ENCODE measurements at regions not wholly inside any gene's neighbourhood (a gene's known extent, or its start where the extent isn't known, plus 50 kb on each side); places are given as distances from the start of the nearest gene placed in this dataset.
A peak's percentile ranks its signal among the peaks of the same experiment; 100 is the strongest.

DNA sequence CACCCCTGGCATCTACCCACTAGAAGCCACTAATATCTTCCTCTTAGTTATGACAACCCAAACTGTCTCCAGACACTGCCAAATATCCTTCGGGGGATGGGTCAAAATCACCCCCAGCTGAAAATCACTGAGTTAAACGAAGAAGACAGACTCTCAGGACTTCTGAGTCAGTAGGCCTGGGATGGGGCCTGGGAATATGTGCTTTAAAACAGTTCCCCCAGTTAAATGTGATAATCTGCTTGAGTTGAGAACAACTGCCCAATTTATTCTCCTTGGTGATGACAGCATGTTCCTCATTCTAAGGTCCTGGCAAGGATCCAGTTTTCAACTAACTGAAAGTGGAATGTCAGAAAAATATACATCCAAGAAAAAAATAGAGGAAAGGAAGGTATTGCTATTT, 52.4 kb downstream of the CBLL2 start:
- DNase-seq (ENCODE audit: low read depth) = no peak
- in situ Hi-C loops (cut with HindIII; ENCODE audit: low pct_unique_long_range_greater_than_20kb, low sequenced_read_pairs) = no loop called here

DNA sequence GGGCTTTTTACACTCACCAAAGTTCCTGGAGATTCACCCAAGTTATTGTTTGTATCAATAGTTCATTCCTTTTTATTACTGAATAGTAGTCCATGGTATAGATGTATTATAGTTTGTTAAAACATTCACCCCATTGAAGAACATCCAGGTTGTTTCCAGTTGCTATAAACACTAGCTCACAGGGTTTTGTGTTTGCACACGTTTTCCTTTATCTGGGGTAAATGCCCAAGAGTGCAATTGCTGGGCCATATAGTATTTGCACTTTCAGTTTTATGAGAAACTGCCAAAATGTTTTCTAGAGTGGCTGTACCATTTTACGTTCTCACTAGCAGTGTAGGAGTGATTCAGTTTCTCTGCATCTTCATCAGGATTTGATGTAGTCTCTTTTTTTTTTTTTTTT, 57.1 kb downstream of the CBLL2 start:
- DNase-seq (ENCODE audit: low read depth) = no peak
- in situ Hi-C loops (cut with HindIII; ENCODE audit: low pct_unique_long_range_greater_than_20kb, low sequenced_read_pairs) = no loop called here

DNA sequence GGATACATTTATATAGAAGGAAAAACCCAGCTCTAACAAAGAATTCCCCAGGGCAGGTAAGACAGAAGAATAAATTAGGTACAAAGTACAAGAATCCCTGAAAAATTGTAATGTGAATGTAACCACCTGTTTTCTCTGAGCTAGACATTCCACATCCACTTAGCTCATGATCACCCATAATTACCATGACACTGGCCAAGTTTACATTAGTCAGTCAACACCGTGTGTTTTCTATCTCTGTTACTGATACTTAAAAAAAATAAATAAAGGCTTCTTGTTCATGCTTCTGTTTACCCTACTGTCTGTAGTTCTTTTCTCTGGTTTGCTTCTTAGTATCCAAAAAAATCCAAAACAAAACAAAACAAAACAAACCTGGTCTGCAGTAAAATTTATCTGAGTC, 66.0 kb downstream of the CBLL2 start:
- in situ Hi-C loops (cut with HindIII; ENCODE audit: low pct_unique_long_range_greater_than_20kb, low sequenced_read_pairs) = no loop called here
- no peak for DNase-seq (ENCODE audit: low read depth)

DNA sequence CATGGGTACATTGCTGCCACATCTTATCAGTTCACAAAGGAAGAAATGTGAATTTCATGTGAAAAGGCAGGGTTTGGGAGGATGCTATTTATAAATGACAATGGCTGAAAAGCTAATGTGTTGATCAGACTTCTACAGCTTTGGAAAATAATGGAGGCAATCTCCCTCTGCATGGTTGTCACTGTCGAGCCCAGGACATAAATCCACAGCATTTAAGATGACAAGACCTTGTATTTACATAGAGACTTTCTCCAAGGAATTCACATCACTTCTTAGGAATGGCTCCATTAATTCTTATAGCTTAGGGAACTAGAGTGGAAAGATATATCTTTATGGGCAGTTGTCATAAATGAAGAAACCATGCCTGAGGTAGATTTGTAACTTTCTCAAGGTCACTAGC, 66.7 kb downstream of the CBLL2 start:
- in situ Hi-C loops (cut with HindIII; ENCODE audit: low pct_unique_long_range_greater_than_20kb, low sequenced_read_pairs) = no loop called here
- DNase-seq (ENCODE audit: low read depth) = no peak

DNA sequence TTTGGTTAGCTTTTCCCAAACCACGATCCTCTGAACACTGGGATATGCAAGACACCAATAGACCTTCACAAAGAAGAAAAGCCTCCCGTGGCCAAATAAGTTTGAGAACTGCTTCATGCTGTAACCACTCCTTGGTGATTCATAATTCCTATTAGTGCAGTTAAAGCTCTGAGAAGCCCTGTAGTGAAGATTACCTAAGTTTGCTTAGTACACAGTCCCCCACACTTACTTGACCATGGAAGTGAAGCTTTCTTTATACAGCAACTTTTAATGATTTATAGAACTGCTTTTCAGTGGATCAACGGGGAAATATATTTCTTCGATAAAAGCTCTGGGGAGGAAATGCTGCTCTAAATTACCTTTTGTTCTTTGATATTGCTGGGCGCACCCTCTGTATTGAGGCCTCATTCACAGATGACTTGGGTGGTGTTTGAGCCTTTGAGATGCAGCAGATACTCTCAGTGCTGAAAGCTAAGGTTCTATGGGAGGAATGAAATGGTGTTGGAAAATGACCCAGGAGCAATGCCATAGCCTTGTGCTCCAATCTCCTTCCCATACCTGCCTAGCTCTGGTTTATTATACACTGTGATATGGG, 67.4 kb downstream of the CBLL2 start:
- no peak for DNase-seq (ENCODE audit: low read depth)
- in situ Hi-C loops (cut with HindIII; ENCODE audit: low pct_unique_long_range_greater_than_20kb, low sequenced_read_pairs) = no loop called here

DNA sequence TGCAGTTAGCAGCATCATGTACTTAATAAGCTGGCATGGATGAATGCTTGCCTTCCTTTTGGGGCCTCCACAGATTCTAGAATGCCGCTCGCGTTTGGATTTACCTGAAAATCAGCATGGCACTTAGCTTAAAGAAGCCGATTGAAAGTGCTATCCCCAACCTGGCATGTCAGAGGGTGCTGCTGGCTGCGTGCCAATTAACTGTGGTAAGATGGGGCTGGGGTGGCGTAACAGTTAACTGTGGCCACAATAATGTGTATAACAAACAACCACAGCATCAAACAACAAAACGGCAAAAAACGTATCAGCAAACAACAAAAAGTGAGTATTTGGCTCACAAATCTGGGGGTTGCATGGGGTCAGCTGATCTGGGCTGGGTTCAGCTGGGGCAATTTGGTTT, 70.5 kb downstream of the CBLL2 start:
- in situ Hi-C loops (cut with HindIII; ENCODE audit: low pct_unique_long_range_greater_than_20kb, low sequenced_read_pairs) = no loop called here
- no peak for DNase-seq (ENCODE audit: low read depth)

DNA sequence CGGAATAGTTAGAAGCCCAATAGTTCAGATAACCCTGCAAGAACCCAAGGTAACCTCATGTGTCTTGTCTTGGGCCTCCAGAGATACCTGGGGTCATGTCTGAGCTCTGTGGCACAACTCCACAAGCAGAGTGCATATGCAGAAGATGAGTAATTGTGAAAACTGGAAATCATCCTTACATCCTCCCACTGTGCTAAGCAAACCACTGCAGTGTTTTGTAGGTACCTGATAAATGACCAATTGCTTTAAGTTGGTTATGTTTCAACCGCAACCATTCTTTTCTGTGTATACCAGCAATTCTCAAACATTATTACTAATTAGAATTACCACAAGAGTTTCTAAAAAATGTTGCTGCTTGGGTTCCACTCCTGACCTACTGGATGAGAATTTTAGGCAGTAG, 73.2 kb downstream of the CBLL2 start:
- no peak for DNase-seq (ENCODE audit: low read depth)
- in situ Hi-C loops (cut with HindIII; ENCODE audit: low pct_unique_long_range_greater_than_20kb, low sequenced_read_pairs) = no loop called here

DNA sequence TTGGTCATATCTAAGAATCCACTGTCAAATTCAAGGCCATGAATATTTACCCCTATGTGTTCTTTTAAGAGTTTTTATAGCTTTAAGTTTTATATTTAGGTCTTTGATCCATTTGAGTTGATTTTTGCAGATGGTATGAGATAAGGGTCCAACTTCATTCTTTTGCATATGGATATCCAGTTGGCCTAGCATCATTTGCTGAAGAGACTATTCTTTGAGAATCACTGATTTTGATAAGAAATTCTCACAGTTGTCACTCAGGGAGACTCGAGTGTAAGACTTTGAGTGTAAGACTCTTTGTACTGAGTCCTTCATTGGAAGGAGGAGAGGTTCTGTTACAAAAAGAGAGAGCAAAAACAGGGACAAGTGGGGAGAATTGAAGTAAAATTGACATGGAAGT, 74.8 kb downstream of the CBLL2 start:
- DNase-seq (ENCODE audit: low read depth) = no peak

DNA sequence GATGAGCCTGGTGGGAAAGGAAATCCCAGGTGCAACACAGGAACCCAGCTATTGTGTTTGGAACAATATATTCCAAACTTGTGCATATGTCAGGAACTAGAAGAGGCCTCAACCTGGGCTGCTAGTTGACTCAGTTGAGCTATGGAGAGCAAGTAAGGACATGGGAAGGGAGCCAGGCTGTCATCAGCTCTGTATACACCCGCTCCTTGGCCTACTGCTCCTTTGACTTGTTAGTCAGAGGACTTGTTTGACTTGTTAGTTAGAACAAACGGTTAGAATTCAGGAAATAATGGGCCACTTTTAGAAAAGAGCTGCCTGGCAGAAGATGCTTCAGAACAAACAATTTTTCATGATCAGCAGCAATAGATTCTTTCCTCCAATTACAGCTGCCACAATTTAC, 76.4 kb downstream of the CBLL2 start:
- no peak for DNase-seq (ENCODE audit: low read depth)
- in situ Hi-C loops (cut with HindIII; ENCODE audit: low pct_unique_long_range_greater_than_20kb, low sequenced_read_pairs) = no loop called here

More for the DNA sequence above, 74.8 kb downstream of the CBLL2 start:
- in situ Hi-C loops (cut with HindIII; ENCODE audit: low pct_unique_long_range_greater_than_20kb, low sequenced_read_pairs) = no loop called here

DNA sequence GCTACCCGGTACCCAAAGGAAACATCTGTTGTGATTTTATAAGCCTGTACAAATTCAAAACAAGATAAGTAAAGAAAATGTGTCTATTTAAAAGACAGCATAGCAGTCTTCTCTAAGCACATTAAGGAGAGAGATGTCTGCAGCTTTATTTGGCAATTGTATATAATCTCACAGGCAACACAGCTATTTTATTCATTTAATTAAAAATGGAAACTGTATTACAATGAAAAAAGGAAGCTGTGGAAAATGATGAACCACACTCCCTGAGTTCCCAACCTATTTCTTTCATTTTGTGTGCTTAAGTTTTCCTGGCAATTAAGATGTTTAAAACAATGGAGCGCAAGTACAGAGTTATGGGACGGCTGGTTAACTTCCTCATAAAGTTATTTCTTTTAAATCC, 78.4 kb downstream of the CBLL2 start:
- in situ Hi-C loops (cut with HindIII; ENCODE audit: low pct_unique_long_range_greater_than_20kb, low sequenced_read_pairs) = no loop called here
- no peak for DNase-seq (ENCODE audit: low read depth)

DNA sequence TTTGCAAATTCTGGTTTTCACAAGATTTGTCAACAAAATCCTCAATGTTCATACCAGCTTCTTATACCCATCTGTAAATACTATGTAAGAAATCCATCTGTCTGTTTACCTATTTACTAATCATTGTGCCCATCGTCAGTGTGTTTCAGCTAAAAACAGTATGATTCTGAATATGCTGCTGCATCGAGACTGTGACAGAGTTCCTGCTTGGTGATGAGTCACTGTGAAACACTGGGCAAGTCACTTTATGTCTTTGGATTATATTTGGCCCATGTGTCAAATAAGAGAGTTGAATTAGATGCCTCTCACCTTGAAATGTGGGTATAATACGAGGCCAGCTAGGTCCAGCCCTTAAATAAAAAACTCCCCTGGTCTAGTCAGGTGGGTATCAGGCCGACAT, 79.3 kb downstream of the CBLL2 start:
- no peak for DNase-seq (ENCODE audit: low read depth)

DNA sequence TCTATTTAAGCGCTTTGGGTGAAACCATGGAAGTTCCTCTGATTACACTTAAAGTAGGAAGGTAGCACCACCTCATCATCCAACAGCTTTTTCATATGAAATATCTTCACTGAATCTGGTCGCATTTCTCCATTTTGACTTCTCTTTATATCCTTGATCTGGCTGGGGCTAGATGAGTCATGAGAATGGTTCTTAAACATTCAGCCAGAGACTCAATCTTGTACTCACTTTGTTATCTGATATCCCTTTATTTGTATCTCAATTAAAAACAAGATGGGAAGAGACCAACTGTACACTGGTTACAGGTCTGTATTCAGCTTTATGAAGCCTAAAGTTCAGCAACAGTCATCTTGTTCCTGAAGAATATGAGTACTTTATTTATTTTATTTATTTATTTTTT, 84.9 kb downstream of the CBLL2 start:
- no peak for DNase-seq (ENCODE audit: low read depth)
- in situ Hi-C loops (cut with HindIII; ENCODE audit: low pct_unique_long_range_greater_than_20kb, low sequenced_read_pairs) = no loop called here

More for the DNA sequence above, 79.3 kb downstream of the CBLL2 start:
- in situ Hi-C loops (cut with HindIII; ENCODE audit: low pct_unique_long_range_greater_than_20kb, low sequenced_read_pairs) = no loop called here

DNA sequence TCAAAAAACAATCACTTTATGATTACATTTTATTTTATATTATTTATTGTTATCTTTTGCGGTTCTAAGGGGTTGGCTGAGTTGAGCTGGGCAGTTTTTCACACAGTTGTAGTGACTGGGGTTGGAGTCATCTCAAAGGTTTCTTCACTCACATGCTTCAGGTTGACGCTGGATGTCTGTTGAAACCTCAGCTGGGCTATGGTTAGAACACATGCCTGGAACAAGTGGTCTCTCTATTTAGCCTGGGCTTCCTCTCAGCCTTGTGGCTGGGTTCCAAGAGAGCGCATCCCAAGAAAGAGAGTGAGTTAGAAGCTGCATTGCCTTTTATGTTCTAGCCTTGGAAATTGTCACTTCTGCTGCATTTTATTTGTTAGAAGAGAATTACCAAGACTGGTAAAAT, 87.4 kb downstream of the CBLL2 start:
- no peak for DNase-seq (ENCODE audit: low read depth)

DNA sequence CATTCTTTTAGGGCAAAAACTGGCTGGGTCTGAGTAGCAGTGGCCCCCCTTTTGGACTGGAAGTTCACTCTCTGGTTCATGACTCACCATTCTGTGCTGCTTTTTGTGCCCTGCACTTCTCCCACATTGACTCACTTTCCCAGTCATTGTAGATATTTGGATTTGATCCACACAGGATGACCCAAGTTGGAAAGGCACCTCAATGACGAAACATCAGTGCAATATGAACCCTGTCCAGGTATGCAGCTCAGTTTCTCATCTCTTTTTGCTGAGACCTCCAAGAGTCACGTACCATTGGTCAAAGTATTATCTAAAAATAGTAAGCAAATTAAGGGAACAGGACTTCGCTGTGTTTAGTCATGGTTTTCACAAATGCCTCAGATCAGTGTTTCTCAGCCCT, 92.7 kb downstream of the CBLL2 start:
- DNase-seq (ENCODE audit: low read depth) = peak; percentile 85
- in situ Hi-C loops (cut with HindIII; ENCODE audit: low pct_unique_long_range_greater_than_20kb, low sequenced_read_pairs) = no loop called here

More for the DNA sequence above, 87.4 kb downstream of the CBLL2 start:
- in situ Hi-C loops (cut with HindIII; ENCODE audit: low pct_unique_long_range_greater_than_20kb, low sequenced_read_pairs) = no loop called here

DNA sequence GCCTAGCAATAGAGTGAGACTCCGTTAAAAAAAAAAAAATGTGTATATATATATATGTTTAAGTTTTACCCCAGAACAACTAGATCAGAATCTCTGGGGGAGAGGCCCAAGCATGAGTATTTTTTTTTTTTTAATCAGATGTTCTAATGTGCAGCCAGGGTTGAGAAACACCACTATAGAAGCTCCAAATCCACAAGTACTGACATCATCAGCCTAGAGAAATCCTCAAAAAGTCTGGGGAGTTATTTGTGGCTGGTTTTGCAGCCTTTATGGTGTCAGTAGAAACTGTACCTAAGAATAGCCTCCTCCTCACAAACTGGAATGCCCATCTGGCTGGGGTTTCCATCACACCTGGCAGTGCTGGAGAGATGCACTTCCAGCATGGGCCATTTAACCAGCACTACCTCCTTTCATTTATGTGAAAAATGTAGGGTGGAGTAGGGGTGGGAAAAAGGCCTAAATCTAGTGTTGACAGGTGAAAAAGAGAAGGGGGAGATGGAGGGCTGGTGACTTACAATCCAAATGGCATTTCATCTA, 93.5 kb downstream of the CBLL2 start:
- DNase-seq (ENCODE audit: low read depth) = no peak
- in situ Hi-C loops (cut with HindIII; ENCODE audit: low pct_unique_long_range_greater_than_20kb, low sequenced_read_pairs) = no loop called here

DNA sequence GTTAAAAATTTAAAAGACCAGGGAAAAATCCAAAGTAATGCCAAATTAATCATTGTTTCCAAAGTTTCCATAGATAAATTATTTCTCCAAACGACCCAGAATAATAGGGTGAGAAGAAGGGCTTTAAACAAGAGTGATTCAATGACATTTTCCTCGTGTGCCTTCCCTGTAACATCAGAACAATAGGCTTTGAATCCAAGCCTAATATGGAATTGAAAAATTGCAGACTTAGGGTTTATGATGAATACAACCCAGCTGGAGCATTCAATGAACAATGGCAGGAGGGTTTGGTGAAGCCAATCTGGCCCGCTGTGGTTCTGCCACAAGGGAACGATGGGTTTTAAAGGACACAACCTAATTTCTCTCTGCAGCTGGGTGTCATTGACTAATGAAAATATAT, 94.2 kb downstream of the CBLL2 start:
- DNase-seq (ENCODE audit: low read depth) = no peak
- in situ Hi-C loops (cut with HindIII; ENCODE audit: low pct_unique_long_range_greater_than_20kb, low sequenced_read_pairs) = no loop called here

DNA sequence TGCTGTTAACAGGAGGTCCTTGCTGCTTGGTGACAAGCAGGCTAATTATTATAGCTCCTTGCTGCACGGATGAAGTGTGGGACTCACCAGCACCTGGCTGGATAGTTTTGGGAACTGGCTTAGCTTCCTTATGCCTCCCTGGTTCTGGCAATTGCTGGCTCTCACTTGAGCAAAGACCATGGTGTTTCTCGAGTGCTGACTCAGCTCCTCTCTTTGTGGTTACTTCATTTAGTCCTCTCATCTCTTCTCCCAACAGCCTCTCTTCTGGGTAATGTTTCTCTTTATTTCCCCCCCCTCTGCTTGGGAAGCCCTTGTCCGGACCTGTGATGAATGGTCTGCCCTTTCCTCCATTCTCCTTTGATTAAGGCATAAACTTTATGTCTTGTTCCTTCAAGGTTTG, 100.4 kb downstream of the CBLL2 start:
- in situ Hi-C loops (cut with HindIII; ENCODE audit: low pct_unique_long_range_greater_than_20kb, low sequenced_read_pairs) = no loop called here
- no peak for DNase-seq (ENCODE audit: low read depth)

DNA sequence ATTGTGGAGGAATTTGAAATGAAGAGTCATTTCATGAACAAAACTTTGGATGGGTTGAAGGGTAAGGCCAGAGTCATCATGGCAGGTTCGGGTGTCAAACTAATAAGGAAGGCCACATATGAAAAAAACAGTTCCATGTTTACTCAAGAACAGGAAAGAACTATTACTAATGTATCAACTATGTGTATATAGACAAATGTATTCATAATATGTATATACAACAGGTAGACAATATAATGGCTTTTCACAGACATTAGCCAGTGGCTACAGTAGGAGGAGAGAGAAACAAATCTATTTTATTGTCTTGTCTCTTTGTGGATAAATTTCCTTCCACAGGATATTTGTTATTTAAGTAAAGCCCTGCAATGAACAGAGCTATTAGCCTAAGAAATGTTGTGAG, 101.1 kb downstream of the CBLL2 start:
- in situ Hi-C loops (cut with HindIII; ENCODE audit: low pct_unique_long_range_greater_than_20kb, low sequenced_read_pairs) = no loop called here
- DNase-seq (ENCODE audit: low read depth) = no peak

DNA sequence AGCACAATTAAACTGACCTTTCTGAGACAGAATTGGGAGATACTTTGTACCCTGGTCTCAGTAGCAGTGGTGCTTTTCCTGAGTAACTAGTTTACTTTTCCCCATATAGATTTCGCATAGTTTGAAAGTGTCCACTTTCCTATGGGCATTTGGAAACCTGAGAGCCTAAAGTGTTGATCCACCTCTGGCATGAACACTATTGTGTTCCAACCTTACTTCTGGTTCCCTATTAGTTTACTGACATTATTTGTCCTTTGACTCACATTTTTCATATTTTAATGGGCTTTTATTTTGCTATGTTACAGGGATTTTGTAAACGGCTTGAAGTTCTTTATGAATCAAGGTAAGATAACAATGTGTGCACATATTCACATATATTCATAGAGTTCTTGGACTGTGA, 103.7 kb downstream of the CBLL2 start:
- no peak for DNase-seq (ENCODE audit: low read depth)
- in situ Hi-C loops (cut with HindIII; ENCODE audit: low pct_unique_long_range_greater_than_20kb, low sequenced_read_pairs) = no loop called here

DNA sequence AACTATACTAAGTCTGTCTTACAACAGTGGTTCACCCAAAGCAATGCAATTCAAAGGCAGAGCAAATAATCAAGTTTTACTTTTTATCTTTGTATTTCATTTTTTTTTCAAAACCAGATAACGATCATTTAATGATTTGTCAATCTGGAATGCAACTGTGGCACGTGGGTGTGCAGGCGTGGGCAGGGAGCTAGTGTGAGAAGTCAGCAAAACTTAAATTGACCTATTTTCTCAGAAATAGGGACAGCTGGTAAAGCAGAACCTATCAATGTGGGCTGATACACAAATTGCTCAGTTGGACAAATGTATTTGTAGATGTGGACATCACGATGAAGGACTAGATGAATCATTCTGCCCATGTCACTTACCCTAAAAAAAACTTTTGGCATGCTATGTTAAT, 105.6 kb downstream of the CBLL2 start:
- in situ Hi-C loops (cut with HindIII; ENCODE audit: low pct_unique_long_range_greater_than_20kb, low sequenced_read_pairs) = no loop called here
- no peak for DNase-seq (ENCODE audit: low read depth)

DNA sequence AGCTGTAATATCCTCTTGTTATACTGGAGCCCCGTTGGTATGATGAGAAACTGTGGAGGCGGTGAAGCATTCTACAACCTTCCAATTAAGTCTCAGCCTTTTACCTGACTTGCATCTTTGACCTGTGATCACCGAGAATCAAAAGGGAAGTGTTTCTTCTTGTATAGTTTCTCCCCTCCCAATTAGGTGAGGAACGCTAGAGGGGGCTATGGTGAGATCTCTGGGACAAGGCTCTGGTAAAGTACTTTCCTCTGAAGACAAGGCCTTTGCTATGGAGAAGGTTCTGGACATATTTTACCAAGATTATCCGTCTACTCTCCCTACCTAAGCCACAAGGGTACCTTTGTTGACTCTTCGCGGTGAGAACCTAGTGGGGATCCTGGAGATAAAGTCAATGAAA, 111.3 kb downstream of the CBLL2 start:
- no peak for DNase-seq (ENCODE audit: low read depth)
- in situ Hi-C loops (cut with HindIII; ENCODE audit: low pct_unique_long_range_greater_than_20kb, low sequenced_read_pairs) = no loop called here

Measured in Caki2 (cell line).